T-cell (primary cell): ENCODE measurements at regions not wholly inside any gene's neighbourhood (a gene's known extent, or its start where the extent isn't known, plus 50 kb on each side); places are given as distances from the start of the nearest gene placed in this dataset.

Source experiments
- ATAC-seq, 4 experiments: fragments of 200-7000 bp in 3 of 4; fragments of 150-1000 bp in 1 of 4; cut with Tn5 transposase; replicated peaks in 1 of 4; 1 replicate in 3 of 4; 2 replicates in 1 of 4; pipeline ENCODE4 v1.10.0; 2021; ENCODE audit warnings: moderate library complexity in 3 of 4, mild to moderate bottlenecking in 2 of 4, moderate number of reproducible peaks in 1 of 4
- CTCF ChIA-PET, 2 donors: fragments of 300-600 bp; sonication (Branson Sonifier 250); formaldehyde crosslinking; loops; one replicate each; lab custom pipeline; 2022; ENCODE audit warnings: antibody characterized with exemption in 2 of 2; lab: Charles Lee
- POLR2A ChIA-PET, 2 donors: fragments of 300-600 bp; sonication (Branson Sonifier 250); formaldehyde crosslinking; loops; one replicate each; lab custom pipeline; 2022; ENCODE audit warnings: antibody characterized with exemption in 2 of 2; lab: Charles Lee
- DNase-seq, 35 experiments: peaks; one replicate each; pipeline versions ENCODE4 v3.0.0 to v3.0.0-alpha.2; 2013 to 2023
- H3K27ac ChIP-seq: one replicate; pipeline ENCODE4 v1.5.1; 2013; ENCODE audit warnings: low read length
- H3K27me3 ChIP-seq, 2 experiments: replicated peaks in 1 of 2; 1 replicate in 1 of 2; 2 replicates in 1 of 2; pipeline versions ENCODE4 v1.6.1 to v1.7.0; 2013; ENCODE audit warnings: low read length in 1 of 2, mixed read lengths in 1 of 2; ENCODE audit not compliant: control insufficient read depth in 2 of 2, insufficient read depth in 2 of 2; ENCODE audit errors: extremely low read depth in 1 of 2
- H3K36me3 ChIP-seq, 2 donors: 1 replicate in 1 of 2; 2 replicates in 1 of 2; pipeline versions ENCODE4 v1.6.1 to v1.7.0; 2013; ENCODE audit warnings: low read length in 1 of 2; ENCODE audit not compliant: control insufficient read depth in 2 of 2, insufficient read depth in 1 of 2; ENCODE audit errors: extremely low read depth in 1 of 2
- H3K4me1 ChIP-seq, 2 experiments: 1 replicate in 1 of 2; 2 replicates in 1 of 2; pipeline versions ENCODE4 v1.6.1 to v1.7.0; 2013; ENCODE audit warnings: low read length in 2 of 2, mixed read lengths in 1 of 2; ENCODE audit not compliant: insufficient read depth in 2 of 2, control insufficient read depth in 1 of 2; ENCODE audit errors: extremely low read depth in 1 of 2
- H3K4me3 ChIP-seq, 2 donors: 1 replicate in 1 of 2; 2 replicates in 1 of 2; pipeline versions ENCODE4 v1.5.1 to v1.7.0; 2013; ENCODE audit warnings: mild to moderate bottlenecking in 2 of 2, low read length in 1 of 2, moderate library complexity in 1 of 2; ENCODE audit not compliant: control insufficient read depth in 1 of 2; ENCODE audit errors: extremely low read depth in 1 of 2
- H3K9me3 ChIP-seq: 2 replicates; pipeline ENCODE4 v1.7.0; 2013
- H3K27ac Mint-ChIP-seq, 2 donors: one replicate each; pipeline ENCODE4 v1.8.0; 2020 to 2021; ENCODE audit warnings: mild to moderate bottlenecking in 2 of 2, mixed read lengths in 2 of 2
- H3K27me3 Mint-ChIP-seq, 2 donors: one replicate each; pipeline ENCODE4 v1.8.0; 2021 to 2022; ENCODE audit warnings: mixed read lengths in 2 of 2
- H3K36me3 Mint-ChIP-seq: one replicate; pipeline ENCODE4 v1.8.0; 2021; ENCODE audit warnings: mixed read lengths
- H3K4me1 Mint-ChIP-seq, 3 donors: one replicate each; pipeline ENCODE4 v1.8.0; 2020 to 2022; ENCODE audit warnings: mixed read lengths in 3 of 3, mild to moderate bottlenecking in 1 of 3
- H3K4me3 Mint-ChIP-seq, 3 donors: one replicate each; pipeline ENCODE4 v1.8.0; 2020 to 2022; ENCODE audit warnings: mild to moderate bottlenecking in 3 of 3, mixed read lengths in 3 of 3, moderate library complexity in 3 of 3
- H3K9me3 Mint-ChIP-seq, 3 donors: one replicate each; pipeline ENCODE4 v1.8.0; 2020 to 2022; ENCODE audit warnings: mixed read lengths in 3 of 3
- WGBS: methylation state at CpG from one replicate; pipeline ENCODE4 v1.1.5; 2013; ENCODE audit warnings: missing lambda C conversion rate; ENCODE audit not compliant: insufficient coverage; 5-methylcytosine and 5-hydroxymethylcytosine counted together

GRCh38 chr2:219772697-219773096 is 145.3 kb downstream of the SLC4A3 start:
- POLR2A ChIA-PET, result no interaction called here
- WGBS, result no CpG with 5 or more reads among the region's 4 CpGs
- Mint-ChIP-seq H3K4me1 (no peaks in the 10 kb centered on the region), H3K27ac (no peak overlapping the region), H3K27me3 (peaks cover 5 to 20% of the 10 kb centered on the region in 2 donors), H3K9me3 (peaks cover 0 to 6% (median 3%) of the 10 kb centered on the region in 3 donors), H3K4me3 (no peak overlapping the region), H3K36me3 (no peaks in the 10 kb centered on the region)
- no peaks in the 10 kb centered on the region for H3K4me1 ChIP-seq
- DNase-seq, result no peak
- H3K27me3 ChIP-seq, result peaks cover 0 to 13% of the 10 kb centered on the region in 2 experiments
- no peak for ATAC-seq
- H3K9me3 ChIP-seq, result no peaks in the 10 kb centered on the region
- no peaks in the 10 kb centered on the region for H3K36me3 ChIP-seq
- no peak overlapping the region for H3K27ac ChIP-seq
- CTCF ChIA-PET, result no interaction called here
- H3K4me3 ChIP-seq, result no peak overlapping the region

GRCh38 chr2:219775506-219775905 is 148.1 kb downstream of the SLC4A3 start:
- ATAC-seq, result no peak

GRCh38 chr2:219777388-219777787 is 150.0 kb downstream of the SLC4A3 start:
- Mint-ChIP-seq H3K27me3 (peaks cover 11% of the 10 kb centered on the region in 2 donors), H3K9me3 (no peaks in the 10 kb centered on the region), H3K4me1 (no peaks in the 10 kb centered on the region), H3K27ac (no peak overlapping the region), H3K4me3 (no peak overlapping the region), H3K36me3 (no peaks in the 10 kb centered on the region)
- Histone ChIP-seq H3K36me3 (no peaks in the 10 kb centered on the region), H3K4me3 (no peak overlapping the region), H3K27me3 (peaks cover 0 to 8% of the 10 kb centered on the region in 2 experiments), H3K9me3 (no peaks in the 10 kb centered on the region), H3K27ac (no peak overlapping the region), H3K4me1 (no peaks in the 10 kb centered on the region)
- WGBS, result 86% methylated on average over 1 of the region's 2 CpGs
- DNase-seq (no peak), ATAC-seq (no peak)
- POLR2A ChIA-PET, result no interaction called here
- CTCF ChIA-PET, result no interaction called here

More at GRCh38 chr2:219775506-219775905, 148.1 kb downstream of the SLC4A3 start:
- WGBS, result 62% methylated on average over 2 of the region's 5 CpGs
- H3K9me3 Mint-ChIP-seq, result peaks cover 0 to under 1% (median under 1%) of the 10 kb centered on the region in 3 donors
- no peaks in the 10 kb centered on the region for H3K4me1 Mint-ChIP-seq
- POLR2A ChIA-PET, result no interaction called here
- Histone ChIP-seq H3K27me3 (peaks cover 0 to 11% of the 10 kb centered on the region in 2 experiments), H3K27ac (no peak overlapping the region), H3K4me1 (no peaks in the 10 kb centered on the region), H3K4me3 (no peak overlapping the region), H3K36me3 (no peaks in the 10 kb centered on the region), H3K9me3 (no peaks in the 10 kb centered on the region)
- H3K4me3 Mint-ChIP-seq, result no peak overlapping the region
- H3K36me3 Mint-ChIP-seq, result no peaks in the 10 kb centered on the region
- H3K27me3 Mint-ChIP-seq, result peaks cover 8 to 15% of the 10 kb centered on the region in 2 donors
- CTCF ChIA-PET, result interaction anchor here in 1 of 2 donors (0.7 kb wide), 1 partner anchor 218 kb away, joined by 3 read pairs; no protein-coding TSS in a partner anchor
- no peak overlapping the region for H3K27ac Mint-ChIP-seq
- no peak for DNase-seq

GRCh38 chr2:219778189-219778588 is 150.8 kb downstream of the SLC4A3 start:
- DNase-seq (no peak), ATAC-seq (no peak)
- Mint-ChIP-seq H3K27ac (no peak overlapping the region), H3K36me3 (no peaks in the 10 kb centered on the region), H3K27me3 (peaks cover 15% of the 10 kb centered on the region in 2 donors), H3K4me1 (no peaks in the 10 kb centered on the region), H3K9me3 (no peaks in the 10 kb centered on the region), H3K4me3 (no peak overlapping the region)
- H3K36me3 ChIP-seq, result no peaks in the 10 kb centered on the region
- H3K4me3 ChIP-seq, result no peak overlapping the region
- ChIA-PET POLR2A (no interaction called here), CTCF (no interaction called here)
- no peaks in the 10 kb centered on the region for H3K4me1 ChIP-seq
- H3K9me3 ChIP-seq, result no peaks in the 10 kb centered on the region
- no peak overlapping the region for H3K27ac ChIP-seq
- H3K27me3 ChIP-seq, result peaks cover 0 to 8% of the 10 kb centered on the region in 2 experiments
- no CpG with 5 or more reads among the region's 2 CpGs for WGBS

- no peaks in the 10 kb centered on the region for H3K4me1 Mint-ChIP-seq
- H3K4me1 ChIP-seq, result no peaks in the 10 kb centered on the region
- no peak overlapping the region for H3K4me3 ChIP-seq
- DNase-seq (no peak), ATAC-seq (no peak)
- no peaks in the 10 kb centered on the region for H3K9me3 ChIP-seq
- POLR2A ChIA-PET, result no interaction called here
- H3K4me3 Mint-ChIP-seq, result no peak overlapping the region
- H3K36me3 Mint-ChIP-seq, result no peaks in the 10 kb centered on the region
- H3K27me3 Mint-ChIP-seq, result peaks cover 7 to 10% of the 10 kb centered on the region in 2 donors
- H3K9me3 Mint-ChIP-seq, result no peaks in the 10 kb centered on the region
- H3K36me3 ChIP-seq, result no peaks in the 10 kb centered on the region
- no peak overlapping the region for H3K27ac ChIP-seq
- CTCF ChIA-PET, result no interaction called here
- whole genome bisulfite sequencing, result 96% methylated on average over 4 of the region's 7 CpGs
- peaks cover 0 to 9% of the 10 kb centered on the region in 2 experiments for H3K27me3 ChIP-seq
- H3K27ac Mint-ChIP-seq, result no peak overlapping the region
Measured at GRCh38 chr2:219782737-219783348, 155.4 kb downstream of the SLC4A3 start.

GRCh38 chr2:219783359-219783975 is 156.0 kb downstream of the SLC4A3 start:
- Mint-ChIP-seq H3K27me3 (peaks cover 7 to 10% of the 10 kb centered on the region in 2 donors), H3K4me1 (no peaks in the 10 kb centered on the region), H3K4me3 (no peak overlapping the region), H3K27ac (no peak overlapping the region), H3K36me3 (no peaks in the 10 kb centered on the region), H3K9me3 (no peaks in the 10 kb centered on the region)
- no peak overlapping the region for H3K27ac ChIP-seq
- 65% methylated on average over 4 of the region's 4 CpGs for WGBS
- H3K9me3 ChIP-seq, result no peaks in the 10 kb centered on the region
- POLR2A ChIA-PET, result no interaction called here
- CTCF ChIA-PET, result no interaction called here
- no peaks in the 10 kb centered on the region for H3K36me3 ChIP-seq
- H3K4me3 ChIP-seq, result no peak overlapping the region
- DNase-seq (no peak), ATAC-seq (no peak)
- peaks cover 0 to 9% of the 10 kb centered on the region in 2 experiments for H3K27me3 ChIP-seq
- no peaks in the 10 kb centered on the region for H3K4me1 ChIP-seq
